Right forelimb (tissue), 1 donor: ENCODE measurements at regions not wholly inside any gene's neighbourhood (a gene's known extent, or its start where the extent isn't known, plus 50 kb on each side); places are given as distances from the start of the nearest gene placed in this dataset.

ENCODE experiments used
- DNase-seq: peaks from one replicate; pipeline ENCODE4 v3.0.0-alpha.2; 2018

- DNase-seq, result no peak
These were observed 241.2 kb upstream of the RPL38 start for GRCh38 chr17:73962308-73962707.

GRCh38 chr17:73968680-73969079, 234.8 kb upstream of the RPL38 start:
- peak; percentile 20 for DNase-seq

GRCh38 chr17:73969956-73970355, 233.5 kb upstream of the RPL38 start:
- peak; percentile 36 for DNase-seq

- DNase-seq, result no peak
These were observed 232.4 kb upstream of the RPL38 start for GRCh38 chr17:73971127-73971526.

- no peak for DNase-seq
These were observed 231.4 kb upstream of the RPL38 start for GRCh38 chr17:73972056-73972455.

- DNase-seq, result peak; percentile 34
These were observed 230.6 kb upstream of the RPL38 start for GRCh38 chr17:73972901-73973300.

- no peak for DNase-seq
These were observed 229.7 kb upstream of the RPL38 start for GRCh38 chr17:73973586-73974409.

- DNase-seq, result no peak
These were observed 228.9 kb upstream of the RPL38 start for GRCh38 chr17:73974536-73974935.

- DNase-seq, result no peak
These were observed 227.3 kb upstream of the RPL38 start for GRCh38 chr17:73976147-73976546.

- no peak for DNase-seq
These were observed 226.6 kb upstream of the RPL38 start for GRCh38 chr17:73976676-73977521.

GRCh38 chr17:73980517-73980916, 223.0 kb upstream of the RPL38 start:
- no peak for DNase-seq

GRCh38 chr17:73982871-73983270, 220.6 kb upstream of the RPL38 start:
- no peak for DNase-seq

- DNase-seq, result no peak
These were observed 219.7 kb upstream of the RPL38 start for GRCh38 chr17:73983621-73984400.

GRCh38 chr17:73984941-73985340, 218.5 kb upstream of the RPL38 start:
- no peak for DNase-seq

GRCh38 chr17:73985466-73986015, 217.9 kb upstream of the RPL38 start:
- no peak for DNase-seq

GRCh38 chr17:73986641-73987177, 216.8 kb upstream of the RPL38 start:
- DNase-seq, result no peak

GRCh38 chr17:73987395-73987794, 216.1 kb upstream of the RPL38 start:
- DNase-seq, result no peak

- DNase-seq, result no peak
These were observed 215.5 kb upstream of the RPL38 start for GRCh38 chr17:73987845-73988509.

- no peak for DNase-seq
These were observed 213.8 kb upstream of the RPL38 start for GRCh38 chr17:73989671-73990070.

GRCh38 chr17:73990290-73990689, 213.2 kb upstream of the RPL38 start:
- no peak for DNase-seq

- DNase-seq, result no peak
These were observed 212.2 kb upstream of the RPL38 start for GRCh38 chr17:73991260-73991659.

- no peak for DNase-seq
These were observed 208.5 kb upstream of the RPL38 start for GRCh38 chr17:73994946-73995345.
